ENCODE measurements at regions not wholly inside any gene's neighbourhood (a gene's known extent, or its start where the extent isn't known, plus 50 kb on each side); places are given as distances from the start of the nearest gene placed in this dataset.

- Mint-ChIP-seq H3K4me3 (no peak overlapping the region), H3K9me3 (no peaks in the 10 kb centered on the region), H3K36me3 (no peaks in the 10 kb centered on the region), H3K27me3 (no peaks in the 10 kb centered on the region), H3K27ac (no peak overlapping the region), H3K4me1 (ENCODE audit: low read depth in 2 of 2) (no peaks in the 10 kb centered on the region)
- DNase-seq (ENCODE audit: low spot score): no peak
- no peak for ATAC-seq
These were observed 935.5 kb upstream of the SLC10A2 start for GRCh38 chr13:104001766-104002165.

- no peak overlapping the region for H3K4me3 Mint-ChIP-seq
- no peak for DNase-seq (ENCODE audit: low spot score)
- H3K4me1 Mint-ChIP-seq (ENCODE audit: low read depth in 2 of 2): no peaks in the 10 kb centered on the region
- peaks cover 13% of the 10 kb centered on the region for H3K9me3 Mint-ChIP-seq
- no peaks in the 10 kb centered on the region for H3K27me3 Mint-ChIP-seq
- H3K36me3 Mint-ChIP-seq: peaks cover 6% of the 10 kb centered on the region
- ATAC-seq: no peak
- H3K27ac Mint-ChIP-seq: no peak overlapping the region
These were observed 930.5 kb upstream of the SLC10A2 start for GRCh38 chr13:103996733-103997132.

GRCh38 chr13:103983948-103984347 lies 917.7 kb upstream of the SLC10A2 start:
- Mint-ChIP-seq H3K4me3 (no peak overlapping the region), H3K27ac (no peak overlapping the region), H3K4me1 (ENCODE audit: low read depth in 2 of 2) (no peaks in the 10 kb centered on the region), H3K36me3 (no peaks in the 10 kb centered on the region), H3K9me3 (peaks cover 7% of the 10 kb centered on the region), H3K27me3 (no peaks in the 10 kb centered on the region)
- ATAC-seq (no peak), DNase-seq (ENCODE audit: low spot score) (no peak)

DNA sequence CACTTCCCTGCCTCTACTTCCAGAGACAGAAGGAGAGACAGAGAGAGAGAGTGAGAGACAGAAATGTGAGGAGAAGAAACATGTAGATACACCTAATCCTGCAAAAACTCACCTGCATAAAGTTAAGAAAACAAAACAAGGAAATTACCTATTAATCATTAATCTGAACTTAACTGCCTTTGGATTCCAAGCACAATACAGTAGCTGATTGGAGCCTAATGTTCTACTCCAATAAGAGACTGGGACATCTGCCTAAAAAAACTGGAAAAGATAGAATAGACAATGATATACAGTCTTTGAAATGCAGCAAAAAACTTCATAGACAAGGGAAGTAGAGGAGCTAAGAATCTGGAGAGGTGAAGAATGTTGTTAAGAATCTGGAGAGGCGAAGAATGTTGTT lies 910.2 kb upstream of the SLC10A2 start:
- DNase-seq (ENCODE audit: low spot score): no peak
- Mint-ChIP-seq H3K4me3 (no peak overlapping the region), H3K4me1 (ENCODE audit: low read depth in 2 of 2) (no peaks in the 10 kb centered on the region), H3K27ac (no peak overlapping the region), H3K9me3 (peaks cover 11% of the 10 kb centered on the region), H3K36me3 (no peaks in the 10 kb centered on the region), H3K27me3 (no peaks in the 10 kb centered on the region)
- ATAC-seq: no peak

DNA sequence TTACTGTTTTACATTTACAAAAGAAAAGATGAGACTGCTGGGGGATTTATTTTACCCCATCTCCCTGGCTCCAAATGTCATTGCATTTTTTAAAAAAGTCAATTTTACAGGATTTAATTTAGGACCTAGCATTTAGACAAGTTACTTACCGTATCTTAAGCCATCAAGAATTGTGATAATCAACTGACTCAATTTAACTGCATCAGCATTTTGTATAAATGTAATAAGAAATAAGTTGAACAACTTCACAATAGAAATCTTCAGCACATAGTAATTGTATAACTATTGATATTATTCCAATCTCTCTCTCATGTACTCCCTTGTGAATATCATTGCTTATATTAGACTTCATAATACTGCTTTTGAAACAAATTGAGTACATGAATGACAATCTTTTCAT lies 907.5 kb upstream of the SLC10A2 start:
- no peak overlapping the region for H3K4me3 Mint-ChIP-seq
- H3K36me3 Mint-ChIP-seq: no peaks in the 10 kb centered on the region
- no peak overlapping the region for H3K27ac Mint-ChIP-seq
- H3K27me3 Mint-ChIP-seq: no peaks in the 10 kb centered on the region
- peaks cover 11% of the 10 kb centered on the region for H3K9me3 Mint-ChIP-seq
- H3K4me1 Mint-ChIP-seq (ENCODE audit: low read depth in 2 of 2): no peaks in the 10 kb centered on the region
- DNase-seq (ENCODE audit: low spot score) (no peak), ATAC-seq (no peak)

- H3K4me3 Mint-ChIP-seq: no peak overlapping the region
- DNase-seq (ENCODE audit: low spot score): no peak
- H3K27me3 Mint-ChIP-seq: no peaks in the 10 kb centered on the region
- peaks cover 14% of the 10 kb centered on the region for H3K9me3 Mint-ChIP-seq
- H3K4me1 Mint-ChIP-seq (ENCODE audit: low read depth in 2 of 2): no peaks in the 10 kb centered on the region
- H3K36me3 Mint-ChIP-seq: no peaks in the 10 kb centered on the region
- ATAC-seq: no peak
- H3K27ac Mint-ChIP-seq: no peak overlapping the region
These were observed 903.4 kb upstream of the SLC10A2 start for GRCh38 chr13:103969520-103970050.

- Mint-ChIP-seq H3K27ac (no peak overlapping the region), H3K36me3 (peaks cover 7% of the 10 kb centered on the region), H3K9me3 (peaks cover 15% of the 10 kb centered on the region), H3K27me3 (no peaks in the 10 kb centered on the region), H3K4me1 (ENCODE audit: low read depth in 2 of 2) (no peaks in the 10 kb centered on the region), H3K4me3 (no peak overlapping the region)
- ATAC-seq (no peak), DNase-seq (ENCODE audit: low spot score) (no peak)
These were observed 899.5 kb upstream of the SLC10A2 start for GRCh38 chr13:103965506-103966243.

- Mint-ChIP-seq H3K27me3 (no peaks in the 10 kb centered on the region), H3K36me3 (peaks cover 7% of the 10 kb centered on the region), H3K27ac (no peak overlapping the region), H3K9me3 (peaks cover 15% of the 10 kb centered on the region), H3K4me1 (ENCODE audit: low read depth in 2 of 2) (no peaks in the 10 kb centered on the region), H3K4me3 (no peak overlapping the region)
- ATAC-seq: no peak
- DNase-seq (ENCODE audit: low spot score): no peak
These were observed 895.6 kb upstream of the SLC10A2 start for GRCh38 chr13:103961784-103962183.

DNA sequence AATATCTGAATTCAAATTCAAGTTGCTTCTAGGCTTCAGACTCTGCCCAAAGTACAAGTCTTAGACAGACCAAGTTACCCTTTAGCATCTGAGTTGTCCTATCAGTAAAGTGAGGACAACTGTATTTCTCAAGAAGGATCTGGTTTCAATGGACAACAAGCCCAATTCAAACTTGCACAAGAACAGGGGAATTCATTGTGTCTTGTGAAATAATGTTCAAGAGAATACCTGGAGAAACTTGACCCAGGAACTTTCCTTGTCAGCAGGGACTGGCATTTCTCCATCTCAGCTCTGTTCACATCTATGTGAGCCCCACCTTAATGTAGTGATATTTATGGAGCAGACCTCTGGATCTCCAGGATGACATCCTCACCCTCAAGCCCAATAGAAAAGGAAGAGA lies 894.9 kb upstream of the SLC10A2 start:
- no peak for ATAC-seq
- H3K4me1 Mint-ChIP-seq (ENCODE audit: low read depth in 2 of 2): no peaks in the 10 kb centered on the region
- H3K27ac Mint-ChIP-seq: no peak overlapping the region
- H3K4me3 Mint-ChIP-seq: no peak overlapping the region
- H3K36me3 Mint-ChIP-seq: peaks cover 7% of the 10 kb centered on the region
- no peak for DNase-seq (ENCODE audit: low spot score)
- H3K27me3 Mint-ChIP-seq: no peaks in the 10 kb centered on the region
- peaks cover 14% of the 10 kb centered on the region for H3K9me3 Mint-ChIP-seq

DNA sequence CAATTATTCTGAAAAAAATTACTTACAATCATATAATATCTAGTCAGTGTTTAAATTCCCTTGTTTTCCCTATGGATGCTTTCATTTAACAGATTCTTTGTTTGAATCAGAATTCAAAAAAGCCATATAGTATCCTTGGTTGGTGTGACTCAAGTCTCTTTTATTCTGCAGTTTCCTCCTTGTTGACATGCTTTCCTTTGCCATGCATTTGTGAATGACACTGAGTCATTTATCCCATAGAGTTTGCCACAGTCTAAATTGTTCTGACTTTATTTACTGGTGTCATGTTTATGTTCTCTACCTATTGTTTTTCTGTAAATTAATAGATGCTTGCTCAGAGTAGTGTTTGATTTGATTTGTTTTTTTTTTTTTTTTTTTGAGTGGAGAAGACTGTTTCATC lies 893.8 kb upstream of the SLC10A2 start:
- H3K4me1 Mint-ChIP-seq (ENCODE audit: low read depth in 2 of 2): no peaks in the 10 kb centered on the region
- H3K27me3 Mint-ChIP-seq: no peaks in the 10 kb centered on the region
- no peak overlapping the region for H3K27ac Mint-ChIP-seq
- H3K4me3 Mint-ChIP-seq: no peak overlapping the region
- no peak for ATAC-seq
- peaks cover 13% of the 10 kb centered on the region for H3K9me3 Mint-ChIP-seq
- H3K36me3 Mint-ChIP-seq: peaks cover 8% of the 10 kb centered on the region
- no peak for DNase-seq (ENCODE audit: low spot score)

DNA sequence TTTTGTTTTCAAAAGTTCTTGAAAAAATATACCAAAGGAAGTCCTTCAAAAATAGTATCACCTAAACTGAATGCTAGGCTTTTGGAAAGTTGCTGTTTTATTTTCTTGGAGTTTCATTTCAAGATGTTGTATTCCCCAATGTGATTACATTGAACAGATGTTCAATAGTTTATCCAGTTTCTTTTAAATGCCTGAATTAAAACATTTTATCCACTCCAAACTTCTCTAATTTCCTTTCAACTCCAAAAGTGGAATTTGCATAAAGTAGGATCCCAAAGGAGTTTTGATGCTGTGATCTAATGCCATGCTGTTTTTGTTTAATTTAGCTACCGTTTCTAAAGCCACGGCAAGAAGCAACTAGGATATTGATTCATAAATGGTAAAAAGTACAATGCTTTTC lies 892.5 kb upstream of the SLC10A2 start:
- ATAC-seq: no peak
- Mint-ChIP-seq H3K9me3 (peaks cover 9% of the 10 kb centered on the region), H3K27me3 (no peaks in the 10 kb centered on the region), H3K4me3 (no peak overlapping the region), H3K27ac (no peak overlapping the region), H3K4me1 (ENCODE audit: low read depth in 2 of 2) (no peaks in the 10 kb centered on the region), H3K36me3 (peaks cover 12% of the 10 kb centered on the region)
- no peak for DNase-seq (ENCODE audit: low spot score)

GRCh38 chr13:103957939-103958338 lies 891.7 kb upstream of the SLC10A2 start:
- no peak for ATAC-seq
- no peaks in the 10 kb centered on the region for H3K4me1 Mint-ChIP-seq (ENCODE audit: low read depth in 2 of 2)
- H3K9me3 Mint-ChIP-seq: peaks cover 12% of the 10 kb centered on the region
- H3K27ac Mint-ChIP-seq: no peak overlapping the region
- H3K27me3 Mint-ChIP-seq: no peaks in the 10 kb centered on the region
- no peak for DNase-seq (ENCODE audit: low spot score)
- H3K36me3 Mint-ChIP-seq: peaks cover 10% of the 10 kb centered on the region
- H3K4me3 Mint-ChIP-seq: no peak overlapping the region

DNA sequence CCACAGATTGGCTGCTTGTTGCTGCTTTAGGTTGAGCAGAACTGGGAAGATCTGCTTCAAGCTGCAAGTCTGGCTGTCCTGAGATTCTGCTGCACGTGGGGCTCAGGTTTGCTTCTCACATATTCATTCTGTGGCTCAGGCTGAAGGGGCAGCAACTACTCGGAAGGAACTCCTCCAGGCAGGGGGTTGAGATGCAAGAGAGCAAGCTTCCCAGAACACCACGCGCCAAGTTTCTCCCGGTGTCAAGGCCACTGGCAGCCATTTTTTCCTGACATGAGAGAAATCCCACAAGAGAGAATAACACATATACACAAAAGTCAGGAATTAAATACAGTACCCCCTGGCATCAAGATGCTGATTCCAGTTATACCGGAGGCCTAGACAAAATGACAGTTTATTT lies 887.6 kb upstream of the SLC10A2 start:
- H3K27ac Mint-ChIP-seq: no peak overlapping the region
- ATAC-seq: no peak
- DNase-seq (ENCODE audit: low spot score): no peak
- H3K27me3 Mint-ChIP-seq: no peaks in the 10 kb centered on the region
- no peaks in the 10 kb centered on the region for H3K4me1 Mint-ChIP-seq (ENCODE audit: low read depth in 2 of 2)
- peaks cover 15% of the 10 kb centered on the region for H3K9me3 Mint-ChIP-seq
- no peak overlapping the region for H3K4me3 Mint-ChIP-seq
- H3K36me3 Mint-ChIP-seq: peaks cover 10% of the 10 kb centered on the region

GRCh38 chr13:103952183-103952582 lies 886.0 kb upstream of the SLC10A2 start:
- no peak for DNase-seq (ENCODE audit: low spot score)
- no peaks in the 10 kb centered on the region for H3K27me3 Mint-ChIP-seq
- ATAC-seq: no peak
- no peak overlapping the region for H3K4me3 Mint-ChIP-seq
- H3K36me3 Mint-ChIP-seq: peaks cover 14% of the 10 kb centered on the region
- no peak overlapping the region for H3K27ac Mint-ChIP-seq
- H3K4me1 Mint-ChIP-seq (ENCODE audit: low read depth in 2 of 2): no peaks in the 10 kb centered on the region
- H3K9me3 Mint-ChIP-seq: peaks cover 24% of the 10 kb centered on the region

DNA sequence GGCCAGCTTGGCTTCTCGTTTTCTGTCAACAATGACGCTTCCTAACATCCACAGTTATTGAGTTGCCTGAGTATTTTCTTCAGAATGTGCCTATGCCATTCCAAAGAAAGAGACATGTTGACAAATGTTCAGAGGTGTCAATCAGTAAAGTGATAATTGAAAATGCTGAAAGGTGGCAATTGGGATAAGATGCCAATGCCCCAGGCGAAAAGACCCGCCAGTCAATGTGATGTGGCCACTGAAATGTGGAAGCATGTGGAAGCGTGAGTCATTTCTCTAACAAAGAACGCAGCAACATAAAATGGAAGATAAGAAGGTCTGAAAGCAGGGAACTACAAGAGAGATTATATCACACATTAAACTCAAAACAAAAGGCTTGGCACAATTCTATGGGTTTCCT lies 882.2 kb upstream of the SLC10A2 start:
- no peak for ATAC-seq

More for the DNA sequence above, 882.2 kb upstream of the SLC10A2 start:
- H3K4me1 Mint-ChIP-seq (ENCODE audit: low read depth in 2 of 2): no peaks in the 10 kb centered on the region
- H3K36me3 Mint-ChIP-seq: peaks cover 4% of the 10 kb centered on the region
- H3K4me3 Mint-ChIP-seq: no peak overlapping the region
- no peak overlapping the region for H3K27ac Mint-ChIP-seq
- no peaks in the 10 kb centered on the region for H3K27me3 Mint-ChIP-seq
- H3K9me3 Mint-ChIP-seq: peaks cover 22% of the 10 kb centered on the region
- no peak for DNase-seq (ENCODE audit: low spot score)
